ENCODE measurements at regions not wholly inside any gene's neighbourhood (a gene's known extent, or its start where the extent isn't known, plus 50 kb on each side); places are given as distances from the start of the nearest gene placed in this dataset.

DNA sequence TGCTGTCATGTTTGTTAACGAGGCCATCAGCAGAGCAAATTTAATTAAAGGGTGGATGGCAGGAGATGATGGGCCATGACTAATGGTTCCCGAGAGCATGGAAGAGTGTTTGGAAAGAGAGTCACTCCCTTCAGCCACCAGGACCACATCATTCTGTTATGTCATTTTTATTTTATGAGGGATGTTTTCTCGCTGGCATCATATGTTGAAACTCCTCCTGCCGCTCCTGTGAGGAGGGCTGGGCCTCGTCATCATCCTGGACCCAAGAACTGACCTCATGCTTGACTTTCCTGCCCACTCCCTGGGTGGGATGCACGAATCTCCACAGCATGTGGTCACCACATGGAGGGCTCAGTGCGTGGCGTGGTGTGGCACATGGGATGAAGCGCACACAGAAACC lies 86.4 kb upstream of the FRMD1 start:
- TF ChIP-seq BCL6 (CRISPR knock-in tag; IDR thresholded peaks at IDR 0.05), result no peak
- TF ChIP-seq SIN3A (IDR thresholded peaks at IDR 0.05; ENCODE audit: borderline replicate concordance in 2 of 2, control insufficient read depth in 1 of 2, low read depth in 2 of 2, low read length in 2 of 2), result no peak
- no peak for TF ChIP-seq POLR2A (conservative IDR thresholded peaks at IDR 0.05)
